ENCODE measurements at regions not wholly inside any gene's neighbourhood (a gene's known extent, or its start where the extent isn't known, plus 50 kb on each side); places are given as distances from the start of the nearest gene placed in this dataset.

- DNase-seq (ENCODE audit: low read depth): no peak
- no peak for TF ChIP-seq CTCF (conservative IDR thresholded peaks at IDR 0.05; ENCODE audit: control insufficient read depth, insufficient read depth, low read depth, low read length)
- H3K4me3 ChIP-seq (ENCODE audit: control insufficient read depth, low read depth, low read length): no peak overlapping the region
Observed at GRCh38 chr13:34437873-34438272, 504.2 kb upstream of the NBEA start.

- no peak for TF ChIP-seq CTCF (conservative IDR thresholded peaks at IDR 0.05; ENCODE audit: control insufficient read depth, insufficient read depth, low read depth, low read length)
Observed at GRCh38 chr13:34452831-34453230, 489.2 kb upstream of the NBEA start.

GRCh38 chr13:34458756-34459715 lies 483.0 kb upstream of the NBEA start:
- no peak overlapping the region for H3K4me3 ChIP-seq (ENCODE audit: control insufficient read depth, low read depth, low read length)
- DNase-seq (ENCODE audit: low read depth): no peak
- no peak for TF ChIP-seq CTCF (conservative IDR thresholded peaks at IDR 0.05; ENCODE audit: control insufficient read depth, insufficient read depth, low read depth, low read length)

More at GRCh38 chr13:34452831-34453230, 489.2 kb upstream of the NBEA start:
- H3K4me3 ChIP-seq (ENCODE audit: control insufficient read depth, low read depth, low read length): no peak overlapping the region
- no peak for DNase-seq (ENCODE audit: low read depth)

- no peak for TF ChIP-seq CTCF (conservative IDR thresholded peaks at IDR 0.05; ENCODE audit: control insufficient read depth, insufficient read depth, low read depth, low read length)
- DNase-seq (ENCODE audit: low read depth): no peak
- no peak overlapping the region for H3K4me3 ChIP-seq (ENCODE audit: control insufficient read depth, low read depth, low read length)
Observed at GRCh38 chr13:34459856-34460255, 482.2 kb upstream of the NBEA start.

GRCh38 chr13:34462843-34463242 lies 479.2 kb upstream of the NBEA start:
- TF ChIP-seq CTCF (conservative IDR thresholded peaks at IDR 0.05; ENCODE audit: control insufficient read depth, insufficient read depth, low read depth, low read length): no peak
- peak; percentile 59 for DNase-seq (ENCODE audit: low read depth)
- no peak overlapping the region for H3K4me3 ChIP-seq (ENCODE audit: control insufficient read depth, low read depth, low read length)

GRCh38 chr13:34464011-34464410 lies 478.1 kb upstream of the NBEA start:
- H3K4me3 ChIP-seq (ENCODE audit: control insufficient read depth, low read depth, low read length): no peak overlapping the region
- TF ChIP-seq CTCF (conservative IDR thresholded peaks at IDR 0.05; ENCODE audit: control insufficient read depth, insufficient read depth, low read depth, low read length): no peak
- no peak for DNase-seq (ENCODE audit: low read depth)
